SU-DHL-6 (cell line): ENCODE measurements at regions not wholly inside any gene's neighbourhood (a gene's known extent, or its start where the extent isn't known, plus 50 kb on each side); places are given as distances from the start of the nearest gene placed in this dataset.

ENCODE experiments used
- EZH2phosphoT487 ChIP-seq: fragments of 200-600 bp; sonication (generic), shearing (Covaris generic); conservative IDR thresholded peaks from 2 replicates; pipeline ENCODE4 v1.6.1; 2018; ENCODE audit warnings: mild to moderate bottlenecking, antibody characterized with exemption, low read length, moderate library complexity, mixed read lengths
- TF ChIP-seq, protein P1 (sequence below): fragments of 200-600 bp; sonication (generic); IDR thresholded peaks from one replicate; pipeline ENCODE4 v1.5.1; 2017; ENCODE audit warnings: antibody characterized with exemption, mild to moderate bottlenecking, low read length, moderate library complexity; ENCODE audit not compliant: insufficient read depth, poor library complexity, severe bottlenecking

- TF ChIP-seq, protein P1, sequence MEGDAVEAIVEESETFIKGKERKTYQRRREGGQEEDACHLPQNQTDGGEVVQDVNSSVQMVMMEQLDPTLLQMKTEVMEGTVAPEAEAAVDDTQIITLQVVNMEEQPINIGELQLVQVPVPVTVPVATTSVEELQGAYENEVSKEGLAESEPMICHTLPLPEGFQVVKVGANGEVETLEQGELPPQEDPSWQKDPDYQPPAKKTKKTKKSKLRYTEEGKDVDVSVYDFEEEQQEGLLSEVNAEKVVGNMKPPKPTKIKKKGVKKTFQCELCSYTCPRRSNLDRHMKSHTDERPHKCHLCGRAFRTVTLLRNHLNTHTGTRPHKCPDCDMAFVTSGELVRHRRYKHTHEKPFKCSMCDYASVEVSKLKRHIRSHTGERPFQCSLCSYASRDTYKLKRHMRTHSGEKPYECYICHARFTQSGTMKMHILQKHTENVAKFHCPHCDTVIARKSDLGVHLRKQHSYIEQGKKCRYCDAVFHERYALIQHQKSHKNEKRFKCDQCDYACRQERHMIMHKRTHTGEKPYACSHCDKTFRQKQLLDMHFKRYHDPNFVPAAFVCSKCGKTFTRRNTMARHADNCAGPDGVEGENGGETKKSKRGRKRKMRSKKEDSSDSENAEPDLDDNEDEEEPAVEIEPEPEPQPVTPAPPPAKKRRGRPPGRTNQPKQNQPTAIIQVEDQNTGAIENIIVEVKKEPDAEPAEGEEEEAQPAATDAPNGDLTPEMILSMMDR = no peak
- no peak for TF ChIP-seq EZH2phosphoT487
These were observed 97.6 kb downstream of the OGFRL1 start for GRCh38 chr6:71386215-71386614.
